ENCODE measurements at regions not wholly inside any gene's neighbourhood (a gene's known extent, or its start where the extent isn't known, plus 50 kb on each side); places are given as distances from the start of the nearest gene placed in this dataset.

DNA sequence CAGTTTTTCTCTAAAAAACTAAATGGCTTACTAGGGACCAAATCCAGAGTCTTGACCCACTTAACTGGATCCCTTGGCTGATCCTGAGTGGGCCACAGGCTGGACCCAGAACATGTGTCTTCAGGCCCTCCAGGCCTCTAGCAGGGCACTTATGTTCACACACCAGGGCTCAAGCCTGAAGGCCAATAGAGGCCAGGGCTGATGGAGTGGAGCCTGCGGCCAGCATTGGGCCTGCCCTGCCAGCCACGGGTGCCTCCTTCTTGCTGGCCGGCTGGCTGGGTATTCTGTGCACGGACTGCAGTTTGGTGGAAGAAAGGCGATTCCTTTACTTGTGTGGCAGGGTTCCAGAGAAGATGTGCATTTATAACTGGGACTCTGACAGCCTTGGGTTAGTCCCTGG, 103.0 kb upstream of the ZNF32 start:
- no peaks in the 10 kb centered on the region for H3K9me3 ChIP-seq (ENCODE audit: insufficient read depth, low read length, severe bottlenecking)
- H4K20me1 ChIP-seq (ENCODE audit: insufficient read depth, low read length) = no peaks in the 10 kb centered on the region
- no peaks in the 10 kb centered on the region for H3K4me1 ChIP-seq (ENCODE audit: insufficient read depth, low read length)
- TF ChIP-seq, protein P1, sequence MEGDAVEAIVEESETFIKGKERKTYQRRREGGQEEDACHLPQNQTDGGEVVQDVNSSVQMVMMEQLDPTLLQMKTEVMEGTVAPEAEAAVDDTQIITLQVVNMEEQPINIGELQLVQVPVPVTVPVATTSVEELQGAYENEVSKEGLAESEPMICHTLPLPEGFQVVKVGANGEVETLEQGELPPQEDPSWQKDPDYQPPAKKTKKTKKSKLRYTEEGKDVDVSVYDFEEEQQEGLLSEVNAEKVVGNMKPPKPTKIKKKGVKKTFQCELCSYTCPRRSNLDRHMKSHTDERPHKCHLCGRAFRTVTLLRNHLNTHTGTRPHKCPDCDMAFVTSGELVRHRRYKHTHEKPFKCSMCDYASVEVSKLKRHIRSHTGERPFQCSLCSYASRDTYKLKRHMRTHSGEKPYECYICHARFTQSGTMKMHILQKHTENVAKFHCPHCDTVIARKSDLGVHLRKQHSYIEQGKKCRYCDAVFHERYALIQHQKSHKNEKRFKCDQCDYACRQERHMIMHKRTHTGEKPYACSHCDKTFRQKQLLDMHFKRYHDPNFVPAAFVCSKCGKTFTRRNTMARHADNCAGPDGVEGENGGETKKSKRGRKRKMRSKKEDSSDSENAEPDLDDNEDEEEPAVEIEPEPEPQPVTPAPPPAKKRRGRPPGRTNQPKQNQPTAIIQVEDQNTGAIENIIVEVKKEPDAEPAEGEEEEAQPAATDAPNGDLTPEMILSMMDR (IDR thresholded peaks at IDR 0.05; ENCODE audit: borderline replicate concordance, extremely low read depth, low read length, poor library complexity, severe bottlenecking) = no peak
- TF ChIP-seq EZH2 (IDR thresholded peaks at IDR 0.05; ENCODE audit: borderline replicate concordance, low read depth, low read length, severe bottlenecking) = no peak
- H2AFZ ChIP-seq (ENCODE audit: low read depth, low read length) = no peak overlapping the region
- no peaks in the 10 kb centered on the region for H3K36me3 ChIP-seq (ENCODE audit: insufficient read depth, low read length)
- no peak overlapping the region for H3K9ac ChIP-seq (ENCODE audit: low read depth, low read length)
- ATAC-seq (ENCODE audit: insufficient read depth, low read depth) = no peak
- H3K79me2 ChIP-seq (ENCODE audit: insufficient read depth, low read length) = no peaks in the 10 kb centered on the region
- H3K4me3 ChIP-seq (ENCODE audit: low read depth in 1 of 2, low read length in 2 of 2) = no peak overlapping the region
- DNase-seq = no peak
- H3K27ac ChIP-seq (ENCODE audit: low read length) = no peak overlapping the region
- no peak overlapping the region for H3K4me2 ChIP-seq (ENCODE audit: insufficient read depth, low read length)
- H3K27me3 ChIP-seq (ENCODE audit: insufficient read depth, low read length, poor library complexity) = no peaks in the 10 kb centered on the region

DNA sequence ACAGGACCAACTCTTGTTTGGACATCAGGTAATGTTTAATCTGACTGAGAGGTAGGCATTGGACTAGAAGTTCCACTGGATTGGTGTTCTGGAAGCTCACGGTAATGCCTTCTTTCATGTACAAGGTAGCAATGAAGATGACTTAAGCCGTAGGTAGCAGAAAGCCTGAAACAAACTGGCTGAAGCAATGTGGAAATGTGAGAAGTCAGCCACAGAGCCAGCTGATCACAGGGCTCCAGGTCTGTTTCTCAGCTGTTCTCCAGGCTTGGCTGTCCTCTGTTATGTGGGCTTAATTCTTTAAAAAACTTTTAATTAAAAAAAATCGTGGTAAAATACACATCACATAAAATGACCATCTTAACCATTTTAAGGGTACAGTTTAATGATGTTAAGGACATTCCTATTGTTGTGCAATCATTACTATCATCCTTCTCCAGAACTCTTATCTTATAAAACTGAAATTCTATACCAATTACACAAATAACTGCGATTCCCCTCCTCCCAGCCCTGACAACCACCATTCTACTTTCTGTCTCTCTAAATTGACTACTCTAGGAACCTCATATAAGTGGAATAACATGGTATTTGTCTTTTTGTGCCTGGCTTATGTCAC, 101.4 kb upstream of the ZNF32 start:
- Histone ChIP-seq H3K4me3 (ENCODE audit: low read depth in 1 of 2, low read length in 2 of 2) (no peak overlapping the region), H3K36me3 (ENCODE audit: insufficient read depth, low read length) (no peaks in the 10 kb centered on the region), H3K9ac (ENCODE audit: low read depth, low read length) (no peak overlapping the region), H3K4me2 (ENCODE audit: insufficient read depth, low read length) (no peak overlapping the region), H3K79me2 (ENCODE audit: insufficient read depth, low read length) (no peaks in the 10 kb centered on the region), H3K9me3 (ENCODE audit: insufficient read depth, low read length, severe bottlenecking) (no peaks in the 10 kb centered on the region), H3K27me3 (ENCODE audit: insufficient read depth, low read length, poor library complexity) (no peaks in the 10 kb centered on the region), H4K20me1 (ENCODE audit: insufficient read depth, low read length) (no peaks in the 10 kb centered on the region), H3K27ac (ENCODE audit: low read length) (no peak overlapping the region), H2AFZ (ENCODE audit: low read depth, low read length) (no peak overlapping the region), H3K4me1 (ENCODE audit: insufficient read depth, low read length) (no peaks in the 10 kb centered on the region)
- DNase-seq (no peak), ATAC-seq (ENCODE audit: insufficient read depth, low read depth) (no peak)
- no peak for TF ChIP-seq EZH2 (IDR thresholded peaks at IDR 0.05; ENCODE audit: borderline replicate concordance, low read depth, low read length, severe bottlenecking)
- TF ChIP-seq, protein P1 (IDR thresholded peaks at IDR 0.05; ENCODE audit: borderline replicate concordance, extremely low read depth, low read length, poor library complexity, severe bottlenecking) = no peak

DNA sequence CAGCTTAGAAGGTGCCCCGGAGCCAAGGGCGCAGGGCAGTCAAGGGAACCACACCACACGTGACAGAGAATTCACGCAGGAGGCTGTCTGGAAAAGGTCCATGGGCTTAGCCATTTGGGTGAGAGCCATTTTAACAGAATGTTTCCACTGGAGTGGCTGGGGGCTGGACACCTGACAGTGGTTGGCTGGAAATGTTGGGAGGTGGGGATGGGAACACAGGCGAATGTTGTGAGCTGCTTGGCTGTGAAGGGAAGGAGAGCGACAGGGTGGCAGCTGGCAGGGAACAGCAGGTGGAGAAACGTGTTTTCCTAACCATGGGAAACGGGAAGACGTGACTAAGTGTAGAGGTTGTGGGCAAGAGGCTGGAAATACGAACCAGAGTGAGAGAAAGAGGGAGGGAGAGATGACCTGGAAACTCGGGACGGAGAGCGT, 100.5 kb upstream of the ZNF32 start:
- Histone ChIP-seq H3K36me3 (ENCODE audit: insufficient read depth, low read length) (no peaks in the 10 kb centered on the region), H3K27ac (ENCODE audit: low read length) (no peak overlapping the region), H3K4me1 (ENCODE audit: insufficient read depth, low read length) (no peaks in the 10 kb centered on the region), H2AFZ (ENCODE audit: low read depth, low read length) (no peak overlapping the region), H3K9me3 (ENCODE audit: insufficient read depth, low read length, severe bottlenecking) (no peaks in the 10 kb centered on the region), H3K4me2 (ENCODE audit: insufficient read depth, low read length) (no peak overlapping the region), H4K20me1 (ENCODE audit: insufficient read depth, low read length) (no peaks in the 10 kb centered on the region), H3K79me2 (ENCODE audit: insufficient read depth, low read length) (no peaks in the 10 kb centered on the region), H3K9ac (ENCODE audit: low read depth, low read length) (no peak overlapping the region), H3K4me3 (ENCODE audit: low read depth in 1 of 2, low read length in 2 of 2) (no peak overlapping the region), H3K27me3 (ENCODE audit: insufficient read depth, low read length, poor library complexity) (no peaks in the 10 kb centered on the region)
- no peak for ATAC-seq (ENCODE audit: insufficient read depth, low read depth)
- DNase-seq = no peak
- TF ChIP-seq, protein P1 (IDR thresholded peaks at IDR 0.05; ENCODE audit: borderline replicate concordance, extremely low read depth, low read length, poor library complexity, severe bottlenecking) = no peak

DNA sequence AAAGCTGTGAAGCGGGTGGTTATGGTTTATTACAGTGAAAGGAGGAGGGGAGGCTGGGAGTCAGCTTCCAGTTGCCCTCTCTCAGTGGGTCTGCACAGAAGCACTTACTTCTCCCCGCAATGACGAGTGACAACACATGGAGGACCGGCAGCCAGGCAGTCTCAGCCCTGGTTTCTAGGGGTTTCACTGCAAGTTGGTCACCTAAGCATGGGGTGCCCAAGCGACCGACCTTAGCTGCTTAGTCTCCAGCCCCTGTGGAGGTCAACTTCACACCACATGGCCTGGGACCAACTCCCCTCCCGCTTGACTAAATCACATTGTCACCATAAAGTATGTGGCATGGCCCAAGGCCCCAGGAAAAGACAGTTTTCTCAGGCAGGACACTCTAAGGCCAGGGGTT, 99.9 kb upstream of the ZNF32 start:
- Histone ChIP-seq H3K4me1 (ENCODE audit: insufficient read depth, low read length) (no peaks in the 10 kb centered on the region), H4K20me1 (ENCODE audit: insufficient read depth, low read length) (no peaks in the 10 kb centered on the region), H3K79me2 (ENCODE audit: insufficient read depth, low read length) (no peaks in the 10 kb centered on the region), H2AFZ (ENCODE audit: low read depth, low read length) (no peak overlapping the region), H3K36me3 (ENCODE audit: insufficient read depth, low read length) (no peaks in the 10 kb centered on the region), H3K4me3 (ENCODE audit: low read depth in 1 of 2, low read length in 2 of 2) (no peak overlapping the region), H3K27ac (ENCODE audit: low read length) (no peak overlapping the region), H3K9ac (ENCODE audit: low read depth, low read length) (no peak overlapping the region), H3K27me3 (ENCODE audit: insufficient read depth, low read length, poor library complexity) (no peaks in the 10 kb centered on the region), H3K9me3 (ENCODE audit: insufficient read depth, low read length, severe bottlenecking) (no peaks in the 10 kb centered on the region), H3K4me2 (ENCODE audit: insufficient read depth, low read length) (no peak overlapping the region)
- DNase-seq = no peak
- ATAC-seq (ENCODE audit: insufficient read depth, low read depth) = no peak
- TF ChIP-seq, protein P1 (IDR thresholded peaks at IDR 0.05; ENCODE audit: borderline replicate concordance, extremely low read depth, low read length, poor library complexity, severe bottlenecking) = no peak
- TF ChIP-seq EZH2 (IDR thresholded peaks at IDR 0.05; ENCODE audit: borderline replicate concordance, low read depth, low read length, severe bottlenecking) = no peak
